ENCODE measurements at regions not wholly inside any gene's neighbourhood (a gene's known extent, or its start where the extent isn't known, plus 50 kb on each side); places are given as distances from the start of the nearest gene placed in this dataset.

DNA sequence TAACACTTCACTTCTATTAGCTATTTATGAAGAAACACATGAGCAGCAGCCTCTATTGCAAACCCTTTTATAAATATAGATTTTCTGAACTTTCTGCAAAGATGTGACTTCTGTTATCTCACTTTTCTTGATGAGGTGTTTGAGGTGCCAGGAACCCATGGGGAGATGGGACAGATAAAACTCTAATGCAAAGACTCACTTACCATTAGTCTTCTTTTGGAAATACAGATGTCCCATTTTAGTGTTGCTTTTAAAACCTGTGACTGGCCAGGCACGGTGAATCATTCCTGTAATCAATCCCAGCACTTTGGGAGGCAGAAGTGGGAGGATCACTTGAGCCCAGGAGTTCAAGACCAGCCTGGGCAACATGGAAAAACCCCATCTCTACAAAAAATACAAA lies 171.3 kb upstream of the GAS1 start:
- DNase-seq (ENCODE audit: low spot score): no peak

DNA sequence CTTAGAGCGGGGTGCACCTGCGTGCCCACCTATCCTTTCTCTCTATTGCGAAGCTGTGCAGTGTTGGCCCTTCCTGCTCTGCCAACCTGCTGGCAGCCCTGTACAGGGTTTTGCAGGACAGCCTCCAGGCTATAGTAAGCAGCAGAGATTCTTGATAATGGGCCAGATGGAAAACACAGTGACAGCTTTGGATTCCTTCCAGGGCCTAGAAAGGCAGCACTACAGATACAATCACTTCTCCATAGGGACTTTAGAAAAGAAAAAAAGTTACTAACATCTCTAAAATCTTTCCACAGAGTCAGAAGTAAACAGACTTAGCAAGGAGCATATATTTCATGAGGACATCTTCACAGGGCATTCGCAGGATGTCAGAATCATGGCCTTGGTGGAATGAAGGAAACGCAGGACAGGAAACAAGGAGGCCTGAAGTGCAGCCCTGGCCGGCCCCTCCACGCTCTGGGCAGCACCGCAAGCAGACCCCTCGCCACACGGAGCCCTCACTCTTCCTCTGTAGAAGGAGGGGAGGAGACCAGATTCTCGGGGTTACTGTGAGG lies 172.1 kb upstream of the GAS1 start:
- DNase-seq (ENCODE audit: low spot score): no peak

DNA sequence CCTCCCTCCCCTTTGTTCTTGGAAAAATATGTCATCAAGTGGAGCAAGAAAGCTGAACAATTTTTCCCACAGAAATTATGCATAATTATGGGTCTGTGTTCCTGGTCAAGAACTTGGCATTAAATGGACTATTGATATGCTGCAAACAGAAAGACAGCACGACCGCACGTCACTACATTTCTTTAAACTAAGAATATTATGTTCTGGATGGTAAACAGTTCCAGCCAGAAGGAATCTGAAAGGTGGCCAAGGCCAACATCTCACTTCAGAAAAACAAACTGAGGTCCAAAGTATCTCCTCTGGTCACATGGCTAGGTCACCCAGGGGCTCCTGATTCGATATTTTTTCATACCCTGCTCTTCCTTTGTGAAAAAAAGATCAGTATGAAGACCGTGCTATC lies 173.3 kb upstream of the GAS1 start:
- no peak for DNase-seq (ENCODE audit: low spot score)

DNA sequence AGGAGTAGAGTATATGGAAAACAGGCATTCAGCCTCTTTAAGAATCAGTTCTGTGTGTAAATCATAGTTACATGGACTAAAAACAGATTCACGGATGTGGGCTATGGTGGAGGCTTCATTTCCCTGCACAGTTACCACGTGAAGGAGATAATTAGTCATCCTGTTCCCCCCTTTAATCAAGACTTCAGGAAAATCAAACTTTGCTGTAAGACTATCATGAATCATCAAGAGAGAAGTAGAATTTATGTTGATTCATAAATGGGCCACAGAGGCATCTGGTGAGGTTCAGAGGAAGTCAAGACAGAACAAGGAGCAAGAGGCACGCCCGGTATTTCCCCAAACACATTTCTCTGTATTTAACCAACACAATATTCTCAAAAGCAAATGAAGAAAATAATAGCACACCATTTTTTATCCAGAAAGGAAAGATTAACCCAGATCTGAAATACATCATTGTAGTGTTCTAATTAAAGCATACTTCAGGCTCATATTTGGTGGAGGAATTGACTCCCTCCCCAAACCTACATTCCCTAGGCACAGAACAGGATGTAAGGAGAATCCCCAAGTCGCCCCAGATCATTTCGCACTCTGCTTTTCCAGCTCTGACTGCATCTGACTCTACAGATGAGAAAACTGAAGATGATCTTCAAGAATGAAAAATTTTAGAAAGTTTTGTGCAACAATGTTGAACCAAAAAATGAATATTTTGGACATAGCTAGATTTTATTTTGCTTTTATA lies 175.8 kb upstream of the GAS1 start:
- no peak for DNase-seq (ENCODE audit: low spot score)

DNA sequence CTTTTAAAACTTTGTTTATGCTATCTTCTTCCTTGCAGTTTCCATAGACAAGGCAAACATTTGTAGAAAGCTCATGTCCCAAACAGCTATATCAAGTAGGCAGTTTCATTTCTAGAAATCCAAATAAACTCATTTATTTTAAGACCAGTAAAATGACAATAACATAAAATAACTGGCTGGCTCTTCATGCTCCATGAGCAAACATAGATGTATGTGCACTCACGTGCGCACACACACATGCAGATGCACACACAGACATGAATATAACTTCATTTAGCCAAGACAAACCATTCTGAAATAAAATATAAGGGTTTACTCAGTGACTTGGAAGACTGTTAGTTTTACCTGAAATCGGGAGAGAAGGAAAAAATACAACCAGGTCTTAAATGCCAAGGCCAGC lies 176.5 kb upstream of the GAS1 start:
- DNase-seq (ENCODE audit: low spot score): no peak

DNA sequence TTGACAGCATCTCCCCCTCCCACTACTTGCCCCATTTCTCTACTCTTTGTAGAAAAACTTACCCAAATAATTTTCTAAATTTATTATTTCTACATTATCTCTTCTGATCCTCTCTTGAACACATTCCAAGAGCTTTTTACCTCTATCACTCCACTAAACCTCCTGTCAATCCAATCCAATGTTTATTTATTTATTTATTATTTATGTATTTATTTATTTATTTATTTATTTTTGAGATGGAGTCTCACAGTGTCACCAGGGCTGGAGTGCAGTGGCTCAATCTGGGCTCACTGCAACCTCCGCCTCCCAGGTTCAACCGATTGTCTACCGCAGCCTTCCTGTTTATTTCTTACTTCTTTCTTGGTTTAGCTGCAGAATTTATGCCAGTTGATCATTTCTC lies 178.5 kb upstream of the GAS1 start:
- no peak for DNase-seq (ENCODE audit: low spot score)

DNA sequence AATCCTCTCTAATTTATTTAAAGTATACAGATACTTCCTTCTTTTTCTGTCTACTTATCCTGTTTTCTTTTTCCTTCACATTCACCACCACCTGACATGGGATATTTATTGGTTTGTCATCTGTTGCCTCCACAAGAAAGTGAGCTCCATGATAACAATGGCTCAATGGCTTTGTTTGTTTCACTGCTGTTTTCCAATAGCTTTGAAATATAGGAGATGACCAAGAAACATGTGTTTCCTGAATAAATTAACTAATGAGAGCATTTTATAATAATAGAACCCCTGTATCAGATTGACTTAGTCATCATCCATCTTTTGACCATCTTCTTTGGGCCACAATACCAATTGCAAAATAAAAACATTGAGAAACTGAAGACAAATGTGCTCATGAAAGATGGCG lies 180.2 kb upstream of the GAS1 start:
- no peak for DNase-seq (ENCODE audit: low spot score)

DNA sequence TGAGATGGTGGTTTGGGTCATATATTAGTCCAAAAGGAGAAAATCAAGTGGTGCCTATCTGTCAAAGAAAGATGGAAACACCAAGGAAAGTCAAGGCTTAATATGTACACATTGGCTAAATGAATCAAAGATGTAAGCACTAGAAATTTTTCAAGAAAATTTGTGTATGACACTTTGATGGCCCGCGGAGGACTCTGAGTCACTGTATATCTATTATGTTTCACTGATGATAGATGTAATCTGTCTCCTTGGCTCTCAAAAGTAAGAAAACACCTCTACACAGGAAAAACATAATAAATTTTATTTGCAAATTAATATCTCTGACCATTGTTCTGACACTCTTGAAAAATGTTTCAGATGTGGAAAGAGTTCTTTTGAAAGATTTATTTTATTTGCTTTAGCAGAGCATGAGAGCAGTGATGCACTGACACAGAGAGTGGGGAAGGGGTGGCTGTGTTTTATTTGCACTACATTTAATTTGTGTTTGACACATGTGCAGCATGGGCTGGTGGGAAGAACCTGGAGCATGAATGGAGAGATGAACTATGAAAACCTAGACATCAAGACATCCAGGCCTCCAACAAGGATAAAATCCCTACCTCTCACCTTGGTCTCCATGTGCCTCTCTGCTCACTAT lies 180.8 kb upstream of the GAS1 start:
- no peak for DNase-seq (ENCODE audit: low spot score)

DNA sequence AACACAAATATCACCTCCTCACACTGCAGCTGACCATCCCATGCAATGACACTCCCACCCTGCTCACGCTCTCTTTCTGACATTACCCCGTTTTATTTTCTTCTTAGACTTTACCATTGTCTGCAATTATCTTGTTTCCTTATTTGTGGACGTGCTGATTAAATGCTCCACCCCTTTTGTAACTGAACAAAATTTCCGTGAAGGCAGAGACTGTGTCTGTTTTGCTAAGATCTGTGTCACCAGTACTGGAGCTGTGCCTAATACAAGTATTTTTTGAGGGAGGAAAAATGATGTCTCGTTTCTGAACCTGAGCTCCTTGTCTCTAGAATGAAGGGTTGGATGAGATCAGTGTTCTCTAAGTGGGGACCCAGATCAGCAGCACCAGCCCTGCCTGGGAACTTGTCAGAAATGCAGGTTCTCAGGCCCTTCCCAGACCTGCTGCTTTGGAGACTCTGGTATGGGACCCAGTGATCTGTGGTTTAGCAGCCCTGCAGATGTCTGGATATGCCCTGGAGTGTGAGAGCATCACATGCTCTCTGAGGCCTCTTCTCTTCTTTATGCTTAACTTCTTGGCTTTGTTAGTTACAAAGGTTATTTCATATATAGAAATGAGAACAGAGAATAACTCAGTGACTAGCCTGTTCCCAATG lies 181.7 kb upstream of the GAS1 start:
- no peak for DNase-seq (ENCODE audit: low spot score)

DNA sequence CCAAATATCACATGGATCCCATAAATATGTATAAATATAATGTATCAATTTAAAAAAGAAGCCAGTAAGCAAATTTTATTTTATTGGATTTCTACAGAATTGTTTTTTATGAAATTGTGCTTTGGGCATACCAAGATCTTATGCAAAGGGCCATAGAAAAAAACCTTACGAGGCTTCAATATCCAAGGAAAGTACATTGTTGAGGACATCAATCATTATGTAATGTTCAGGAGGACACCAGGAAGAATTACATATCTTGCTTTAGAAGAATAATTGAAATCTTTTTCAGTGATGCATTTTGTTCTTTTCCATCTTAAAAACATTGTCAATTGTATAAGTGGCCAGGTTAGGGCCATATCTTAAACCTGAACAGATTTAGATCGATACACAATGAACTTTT lies 187.8 kb upstream of the GAS1 start:
- DNase-seq (ENCODE audit: low spot score): no peak

DNA sequence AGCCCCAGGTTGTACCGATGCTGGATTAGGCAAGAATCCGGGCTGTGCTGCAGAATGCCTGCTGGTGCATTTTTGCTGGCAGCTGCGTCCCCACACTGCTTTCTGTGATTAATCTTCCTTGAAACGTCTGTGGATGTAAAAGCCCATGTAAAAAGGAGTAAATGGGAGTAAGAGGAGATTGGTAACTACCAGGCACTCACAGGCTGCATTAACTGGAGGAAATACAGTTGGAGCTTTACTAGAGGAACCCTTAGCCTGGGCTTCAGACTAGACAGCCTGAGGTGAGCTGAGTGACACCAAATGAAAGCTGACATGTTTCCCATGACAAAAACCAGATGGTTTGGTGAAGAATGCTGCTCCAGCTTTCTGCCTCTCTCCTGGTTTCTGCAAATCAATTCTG lies 190.4 kb upstream of the GAS1 start:
- DNase-seq (ENCODE audit: low spot score): no peak

DNA sequence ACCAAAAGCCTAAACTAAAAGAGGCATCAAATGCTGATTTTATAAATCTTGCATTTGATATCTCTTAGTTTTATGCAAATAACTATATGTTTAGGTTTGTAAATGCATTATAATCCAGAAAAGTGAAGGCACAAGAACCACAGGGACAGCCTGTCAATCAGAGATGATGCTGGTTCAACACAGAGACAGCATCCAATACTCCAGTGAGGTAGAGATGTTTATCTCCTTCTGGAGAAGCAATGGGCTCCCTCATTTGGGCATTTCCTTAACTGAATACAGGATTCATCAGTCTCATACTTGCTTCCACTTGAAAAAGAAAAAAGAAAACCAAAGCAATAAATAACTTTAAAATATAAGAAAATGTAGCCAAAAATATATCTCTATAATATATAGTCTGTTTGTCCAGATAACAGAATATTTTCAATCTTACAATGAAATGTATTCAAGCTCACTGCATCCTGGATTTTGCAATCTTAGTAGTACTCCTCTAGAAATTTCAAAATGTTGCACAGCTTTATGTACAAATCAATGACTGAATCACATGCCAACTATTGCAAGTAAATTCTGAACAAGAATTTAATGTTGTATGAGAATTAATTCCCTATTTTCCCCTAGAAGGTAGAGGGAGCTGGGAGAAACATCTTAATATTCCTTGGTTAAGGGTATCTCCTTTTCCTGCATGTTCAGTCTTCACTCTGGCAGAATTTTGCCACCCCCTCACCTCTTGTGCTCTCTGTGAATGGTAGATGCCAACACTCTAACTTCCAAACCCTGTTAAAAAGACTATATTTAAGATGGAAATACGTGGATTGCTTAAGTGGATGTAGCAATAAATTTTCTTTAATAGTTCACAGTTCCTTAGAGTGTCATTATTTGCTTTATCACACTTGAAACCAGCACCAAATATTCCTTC lies 191.1 kb upstream of the GAS1 start:
- DNase-seq (ENCODE audit: low spot score): no peak

DNA sequence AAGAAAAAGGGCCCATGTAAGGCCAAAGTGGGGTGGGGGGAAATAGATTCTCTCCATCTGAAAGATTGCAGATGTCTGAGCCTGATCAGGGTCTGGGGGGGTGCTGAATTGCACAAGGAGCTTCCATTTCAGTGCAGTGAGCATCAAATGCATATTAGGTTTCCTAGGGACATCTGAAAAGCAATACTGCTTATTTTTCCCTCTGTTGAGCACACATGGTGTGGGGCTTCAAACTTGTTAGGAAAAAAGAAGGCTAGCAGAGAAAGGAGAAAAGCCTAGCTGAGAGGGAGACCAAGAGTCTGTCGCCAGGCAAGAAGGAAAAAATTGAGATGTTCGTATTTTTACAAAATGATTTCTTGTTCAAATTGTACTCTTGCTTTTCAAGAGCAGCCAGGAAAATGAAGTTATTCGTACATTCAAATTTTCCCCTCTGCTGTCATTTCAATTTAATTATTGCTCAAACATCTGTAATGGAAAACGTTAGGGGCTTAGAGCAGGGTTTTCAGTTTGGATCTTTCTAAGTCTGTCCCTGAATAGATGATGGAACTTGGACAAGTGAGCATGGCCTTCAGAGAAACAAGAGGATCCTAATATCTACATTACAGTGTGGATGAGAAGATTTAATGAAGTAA lies 191.9 kb upstream of the GAS1 start:
- no peak for DNase-seq (ENCODE audit: low spot score)

DNA sequence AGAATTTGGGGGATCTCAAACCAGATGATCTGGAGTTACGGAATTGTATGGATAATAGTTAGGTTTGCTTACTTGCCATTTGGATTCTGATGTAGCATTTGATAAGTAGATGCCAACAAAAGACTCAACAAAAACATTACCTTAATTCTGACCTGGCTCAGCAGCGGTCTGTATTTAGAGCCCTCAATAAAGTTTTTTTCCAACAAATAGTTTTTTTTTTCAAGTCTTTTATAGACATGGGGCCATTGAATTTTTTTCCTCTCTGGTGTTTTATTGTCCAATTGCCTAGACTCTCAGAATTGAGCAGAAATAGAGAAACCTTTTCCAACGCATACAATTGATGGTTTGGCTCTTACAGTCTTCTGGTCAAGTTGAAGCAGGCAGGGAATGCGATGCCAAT lies 192.8 kb upstream of the GAS1 start:
- DNase-seq (ENCODE audit: low spot score): no peak

DNA sequence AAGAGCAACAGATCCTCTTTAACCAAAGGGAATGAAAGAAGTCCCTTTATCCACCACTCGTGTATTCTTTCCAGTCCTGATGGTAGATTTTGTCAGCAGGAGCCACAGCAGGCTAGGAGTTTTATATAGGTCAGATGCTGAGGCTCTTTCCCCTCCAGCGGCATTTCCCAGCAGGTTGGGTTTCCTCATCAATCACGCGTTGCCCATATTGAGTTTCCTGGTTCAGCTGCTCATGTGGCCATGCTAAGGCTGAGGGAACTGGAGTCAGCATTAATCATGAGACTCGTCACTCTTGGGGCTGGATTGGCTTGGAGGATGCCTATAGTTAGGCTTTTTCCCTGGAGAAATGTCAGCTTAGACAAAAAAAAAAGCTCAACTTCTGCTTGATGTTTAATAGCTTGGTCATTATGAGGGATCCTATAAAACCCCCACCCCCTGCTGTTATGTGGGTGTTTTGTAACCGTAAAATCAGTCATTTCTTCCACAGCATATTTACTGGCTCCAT lies 193.4 kb upstream of the GAS1 start:
- no peak for DNase-seq (ENCODE audit: low spot score)

DNA sequence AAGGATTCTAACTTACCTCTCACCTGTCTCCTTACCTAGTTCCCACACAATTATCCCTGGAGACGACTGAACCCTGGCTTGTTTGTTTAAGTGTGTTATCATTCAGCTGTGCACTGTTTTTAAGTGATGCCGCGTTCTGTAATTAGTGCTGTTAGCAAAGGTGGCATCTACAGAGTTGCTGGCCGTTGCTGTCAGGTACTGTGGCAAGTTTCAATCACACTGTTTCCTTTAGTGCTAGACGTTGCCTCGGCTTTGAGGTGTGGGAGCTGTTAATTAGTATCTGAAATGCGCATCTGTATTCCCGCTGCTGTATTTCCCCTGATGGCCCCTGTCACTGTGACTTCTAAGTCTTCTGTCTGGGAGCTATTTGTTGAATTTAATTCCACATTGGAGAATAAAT lies 193.8 kb upstream of the GAS1 start:
- DNase-seq (ENCODE audit: low spot score): no peak

DNA sequence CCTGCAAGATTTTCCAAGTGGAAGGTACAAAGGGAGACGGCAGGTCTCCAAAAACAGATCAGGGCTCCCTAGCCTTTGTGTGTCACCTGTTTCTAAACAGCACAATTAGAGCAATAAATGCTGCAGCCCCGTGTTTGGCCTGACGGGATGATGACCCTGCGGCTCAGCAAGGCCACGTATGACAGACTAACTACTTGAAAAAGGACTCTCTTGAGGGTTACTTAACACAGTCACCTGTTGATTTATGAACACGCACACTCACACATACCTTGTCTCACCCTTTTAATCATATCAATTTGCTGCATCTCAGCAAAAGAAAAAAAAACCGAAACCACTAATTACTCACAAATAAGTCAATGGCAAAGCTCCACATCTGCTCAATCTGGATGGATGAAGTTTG lies 199.6 kb upstream of the GAS1 start:
- no peak for DNase-seq (ENCODE audit: low spot score)

DNA sequence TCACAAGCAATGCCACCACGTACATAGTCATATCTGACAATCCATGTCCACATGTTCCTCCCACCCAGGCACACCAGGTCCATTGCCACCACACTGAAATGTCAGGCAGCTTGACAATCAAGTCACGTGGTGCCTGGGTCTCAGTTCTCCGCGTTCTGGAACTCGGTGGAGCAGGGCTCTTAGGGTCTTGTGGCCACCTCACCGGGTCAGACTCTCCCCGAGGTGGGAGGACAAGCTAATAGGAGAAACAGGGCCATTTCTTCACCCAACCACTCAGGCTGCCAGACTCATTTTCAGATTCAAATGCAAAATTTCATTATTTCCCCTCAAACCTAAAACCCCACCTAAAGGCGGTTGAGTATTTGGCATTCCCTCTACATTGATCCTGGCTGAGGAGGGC lies 200.5 kb upstream of the GAS1 start:
- DNase-seq (ENCODE audit: low spot score): no peak

DNA sequence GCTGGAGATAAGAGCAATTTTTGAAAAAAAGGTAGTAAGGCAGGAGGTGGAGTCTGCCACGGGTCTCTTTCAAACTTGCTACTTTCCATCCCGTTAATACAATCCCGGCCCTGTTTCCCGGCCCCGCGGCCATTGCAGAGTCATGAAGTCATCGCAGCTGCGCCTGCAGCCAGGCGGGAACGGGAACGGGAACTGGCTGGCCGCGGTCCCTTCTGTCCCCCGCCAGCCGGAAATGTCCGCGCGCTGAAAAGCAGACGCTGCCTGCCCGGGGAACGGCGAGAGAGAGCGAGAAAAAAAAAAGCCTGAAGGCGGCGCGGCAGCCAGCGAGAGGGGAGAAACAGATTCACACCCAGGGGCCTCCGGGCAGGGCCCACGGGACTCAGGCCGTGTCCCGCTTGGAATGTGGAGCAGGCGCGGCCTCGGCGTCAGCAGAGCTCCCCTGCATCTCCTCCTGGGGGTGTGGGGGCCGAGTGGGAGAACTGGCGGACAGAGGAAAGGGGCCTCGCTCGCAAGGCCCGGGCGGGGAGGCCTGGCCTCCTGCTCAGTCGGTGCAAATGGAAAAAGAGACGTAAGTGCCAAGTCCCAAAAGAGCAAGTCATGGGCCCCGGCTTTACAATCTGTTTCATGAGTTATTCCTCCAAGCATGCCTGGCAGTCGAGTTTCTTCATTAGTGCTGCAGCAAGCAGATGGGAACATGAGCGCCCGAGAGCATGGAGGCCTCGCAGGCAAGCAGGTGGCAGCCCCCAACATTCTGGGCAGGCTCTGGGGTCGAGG lies 201.2 kb upstream of the GAS1 start:
- DNase-seq (ENCODE audit: low spot score): peak; percentile 18

DNA sequence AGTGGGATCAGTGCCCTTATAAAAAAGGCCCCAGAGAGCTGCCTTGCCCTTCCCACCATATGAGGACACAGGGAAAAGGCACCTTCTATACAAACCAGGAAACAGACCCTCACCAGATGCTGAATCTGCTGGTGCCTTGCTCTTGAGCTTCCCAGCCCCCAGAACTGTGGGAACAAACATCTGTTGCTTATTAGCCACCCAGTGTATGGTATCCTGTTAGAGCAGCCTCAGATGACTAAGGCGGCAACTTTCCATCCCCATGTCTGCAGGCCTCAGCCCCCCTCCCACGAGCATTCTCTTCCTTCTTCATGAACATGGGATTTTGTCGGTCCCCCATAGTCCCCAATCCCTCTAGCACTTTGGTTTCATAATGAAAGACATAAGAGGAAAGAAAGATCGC lies 202.5 kb upstream of the GAS1 start:
- DNase-seq (ENCODE audit: low spot score): no peak

DNA sequence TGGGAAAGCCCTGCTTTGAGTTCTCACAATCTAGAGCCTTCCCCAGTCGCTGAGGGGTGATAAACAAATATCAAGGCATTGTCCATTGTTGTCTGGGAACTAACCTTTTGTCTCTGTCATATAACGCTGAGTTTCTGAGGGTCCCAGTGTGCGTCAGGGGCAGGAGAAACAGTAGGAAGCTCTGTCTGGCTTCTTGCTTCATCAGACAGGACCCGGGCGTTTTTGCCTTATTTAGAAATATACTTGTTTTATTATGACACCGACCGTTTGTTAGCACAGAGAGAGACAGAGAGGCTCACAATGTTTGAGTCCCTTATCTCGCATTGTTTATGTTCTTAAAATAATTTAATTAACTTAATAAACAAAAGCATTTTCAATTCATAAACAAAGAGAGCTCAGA lies 204.9 kb upstream of the GAS1 start:
- no peak for DNase-seq (ENCODE audit: low spot score)
